ENCODE measurements at regions not wholly inside any gene's neighbourhood (a gene's known extent, or its start where the extent isn't known, plus 50 kb on each side); places are given as distances from the start of the nearest gene placed in this dataset.

GRCh38 chr5:164002214-164002613, 496.8 kb downstream of the MAT2B start:
- H3K36me3 Mint-ChIP-seq = no peaks in the 10 kb centered on the region
- ChIA-PET POLR2A (no interaction called here), CTCF (interaction anchor here (0.6 kb wide), 1 partner anchor 1746 kb away, joined by 3 read pairs; no protein-coding TSS in a partner anchor)
- no peaks in the 10 kb centered on the region for H3K4me1 Mint-ChIP-seq
- H3K9me3 ChIP-seq (ENCODE audit: control insufficient read depth in 2 of 3, low read length in 3 of 3) = no peaks in the 10 kb centered on the region
- H3K27ac Mint-ChIP-seq = no peak overlapping the region
- no peak overlapping the region for H3K27ac ChIP-seq (ENCODE audit: low read depth, low read length)
- no peaks in the 10 kb centered on the region for H3K4me1 ChIP-seq (ENCODE audit: control insufficient read depth in 2 of 2, insufficient read depth in 2 of 2, low read length in 2 of 2)
- intact Hi-C loops (cut with micrococcal nuclease) = no loop called here
- no peak overlapping the region for H3K4me3 Mint-ChIP-seq
- ATAC-seq (no peak), DNase-seq (no peak)
- no peaks in the 10 kb centered on the region for H3K36me3 ChIP-seq (ENCODE audit: control insufficient read depth in 2 of 3, insufficient read depth in 3 of 3, low read length in 3 of 3)
- H3K27me3 Mint-ChIP-seq = no peaks in the 10 kb centered on the region
- H3K4me3 ChIP-seq (ENCODE audit: low read length) = no peak overlapping the region
- H3K9me3 Mint-ChIP-seq = peaks cover 0 to 3% (median 0%) of the 10 kb centered on the region in 11 donors
- H3K27me3 ChIP-seq (ENCODE audit: control insufficient read depth in 2 of 2, insufficient read depth in 2 of 2, low read length in 2 of 2) = no peaks in the 10 kb centered on the region

GRCh38 chr5:164002628-164003027, 497.2 kb downstream of the MAT2B start:
- Histone ChIP-seq H3K27me3 (ENCODE audit: control insufficient read depth in 2 of 2, insufficient read depth in 2 of 2, low read length in 2 of 2) (no peaks in the 10 kb centered on the region), H3K27ac (ENCODE audit: low read depth, low read length) (no peak overlapping the region), H3K36me3 (ENCODE audit: control insufficient read depth in 2 of 3, insufficient read depth in 3 of 3, low read length in 3 of 3) (no peaks in the 10 kb centered on the region), H3K9me3 (ENCODE audit: control insufficient read depth in 2 of 3, low read length in 3 of 3) (no peaks in the 10 kb centered on the region), H3K4me1 (ENCODE audit: control insufficient read depth in 2 of 2, insufficient read depth in 2 of 2, low read length in 2 of 2) (no peaks in the 10 kb centered on the region), H3K4me3 (ENCODE audit: low read length) (no peak overlapping the region)
- Mint-ChIP-seq H3K27ac (no peak overlapping the region), H3K4me1 (no peaks in the 10 kb centered on the region), H3K27me3 (no peaks in the 10 kb centered on the region), H3K36me3 (no peaks in the 10 kb centered on the region), H3K4me3 (no peak overlapping the region), H3K9me3 (no peaks in the 10 kb centered on the region)
- ChIA-PET POLR2A (no interaction called here), CTCF (no interaction called here)
- DNase-seq (no peak), ATAC-seq (no peak)
- intact Hi-C loops (cut with micrococcal nuclease) = no loop called here

- H3K27ac ChIP-seq (ENCODE audit: low read depth, low read length) = no peak overlapping the region
- H3K36me3 Mint-ChIP-seq = no peaks in the 10 kb centered on the region
- no peaks in the 10 kb centered on the region for H3K9me3 Mint-ChIP-seq
- intact Hi-C loops (cut with micrococcal nuclease) = no loop called here
- H3K4me1 Mint-ChIP-seq = no peaks in the 10 kb centered on the region
- no peaks in the 10 kb centered on the region for H3K4me1 ChIP-seq (ENCODE audit: control insufficient read depth in 2 of 2, insufficient read depth in 2 of 2, low read length in 2 of 2)
- no peaks in the 10 kb centered on the region for H3K36me3 ChIP-seq (ENCODE audit: control insufficient read depth in 2 of 3, insufficient read depth in 3 of 3, low read length in 3 of 3)
- no peak overlapping the region for H3K4me3 ChIP-seq (ENCODE audit: low read length)
- H3K27ac Mint-ChIP-seq = no peak overlapping the region
- no peaks in the 10 kb centered on the region for H3K9me3 ChIP-seq (ENCODE audit: control insufficient read depth in 2 of 3, low read length in 3 of 3)
- DNase-seq (no peak), ATAC-seq (no peak)
- H3K27me3 Mint-ChIP-seq = no peaks in the 10 kb centered on the region
- ChIA-PET CTCF (no interaction called here), POLR2A (no interaction called here)
- no peaks in the 10 kb centered on the region for H3K27me3 ChIP-seq (ENCODE audit: control insufficient read depth in 2 of 2, insufficient read depth in 2 of 2, low read length in 2 of 2)
- H3K4me3 Mint-ChIP-seq = no peak overlapping the region
Observed at GRCh38 chr5:164005071-164005470, 499.7 kb downstream of the MAT2B start.

GRCh38 chr5:164007064-164007463, 501.6 kb downstream of the MAT2B start:
- no peaks in the 10 kb centered on the region for H3K9me3 ChIP-seq (ENCODE audit: control insufficient read depth in 2 of 3, low read length in 3 of 3)
- ChIA-PET POLR2A (no interaction called here), CTCF (no interaction called here)
- Mint-ChIP-seq H3K9me3 (no peaks in the 10 kb centered on the region), H3K27ac (no peak overlapping the region), H3K36me3 (no peaks in the 10 kb centered on the region), H3K27me3 (no peaks in the 10 kb centered on the region), H3K4me1 (no peaks in the 10 kb centered on the region), H3K4me3 (no peak overlapping the region)
- H3K4me3 ChIP-seq (ENCODE audit: low read length) = no peak overlapping the region
- H3K27me3 ChIP-seq (ENCODE audit: control insufficient read depth in 2 of 2, insufficient read depth in 2 of 2, low read length in 2 of 2) = no peaks in the 10 kb centered on the region
- H3K27ac ChIP-seq (ENCODE audit: low read depth, low read length) = no peak overlapping the region
- DNase-seq (no peak), ATAC-seq (no peak)
- no peaks in the 10 kb centered on the region for H3K36me3 ChIP-seq (ENCODE audit: control insufficient read depth in 2 of 3, insufficient read depth in 3 of 3, low read length in 3 of 3)
- H3K4me1 ChIP-seq (ENCODE audit: control insufficient read depth in 2 of 2, insufficient read depth in 2 of 2, low read length in 2 of 2) = no peaks in the 10 kb centered on the region
- intact Hi-C loops (cut with micrococcal nuclease) = no loop called here

GRCh38 chr5:164009621-164010020, 504.2 kb downstream of the MAT2B start:
- DNase-seq = no peak
- intact Hi-C loops (cut with micrococcal nuclease) = loop anchor here in 1 of 2 donors (5.0 to 10.0 kb wide), 2 partner anchors 445 to 1448 kb away; no protein-coding TSS in a partner anchor

GRCh38 chr5:164010900-164011299, 505.5 kb downstream of the MAT2B start:
- peak overlapping the region in 1 of 9 donors; percentile 10 for H3K27ac Mint-ChIP-seq
- H3K27me3 ChIP-seq (ENCODE audit: control insufficient read depth in 2 of 2, insufficient read depth in 2 of 2, low read length in 2 of 2) = no peaks in the 10 kb centered on the region
- H3K9me3 Mint-ChIP-seq = peaks cover 0 to 7% (median 0%) of the 10 kb centered on the region in 11 donors
- ChIA-PET POLR2A (no interaction called here), CTCF (no interaction called here)
- peaks cover 0 to 3% (median 0%) of the 10 kb centered on the region in 7 donors for H3K4me1 Mint-ChIP-seq
- no peaks in the 10 kb centered on the region for H3K9me3 ChIP-seq (ENCODE audit: control insufficient read depth in 2 of 3, low read length in 3 of 3)
- H3K4me3 ChIP-seq (ENCODE audit: low read length) = no peak overlapping the region
- no peak overlapping the region for H3K4me3 Mint-ChIP-seq
- H3K27ac ChIP-seq (ENCODE audit: low read depth, low read length) = no peak overlapping the region
- no peaks in the 10 kb centered on the region for H3K36me3 Mint-ChIP-seq
- ATAC-seq (no peak), DNase-seq (no peak)
- H3K4me1 ChIP-seq (ENCODE audit: control insufficient read depth in 2 of 2, insufficient read depth in 2 of 2, low read length in 2 of 2) = no peaks in the 10 kb centered on the region
- H3K27me3 Mint-ChIP-seq = no peaks in the 10 kb centered on the region
- intact Hi-C loops (cut with micrococcal nuclease) = loop anchor here in 1 of 2 donors (5.0 to 10.0 kb wide), 2 partner anchors 446 to 1446 kb away; no protein-coding TSS in a partner anchor
- H3K36me3 ChIP-seq (ENCODE audit: control insufficient read depth in 2 of 3, insufficient read depth in 3 of 3, low read length in 3 of 3) = no peaks in the 10 kb centered on the region

More at GRCh38 chr5:164009621-164010020, 504.2 kb downstream of the MAT2B start:
- ChIA-PET CTCF (no interaction called here), POLR2A (no interaction called here)
- Mint-ChIP-seq H3K36me3 (no peaks in the 10 kb centered on the region), H3K9me3 (no peaks in the 10 kb centered on the region), H3K27ac (no peak overlapping the region), H3K27me3 (no peaks in the 10 kb centered on the region), H3K4me1 (peaks cover 0 to 3% (median 0%) of the 10 kb centered on the region in 7 donors), H3K4me3 (no peak overlapping the region)
- H3K27me3 ChIP-seq (ENCODE audit: control insufficient read depth in 2 of 2, insufficient read depth in 2 of 2, low read length in 2 of 2) = no peaks in the 10 kb centered on the region
- H3K36me3 ChIP-seq (ENCODE audit: control insufficient read depth in 2 of 3, insufficient read depth in 3 of 3, low read length in 3 of 3) = no peaks in the 10 kb centered on the region
- H3K27ac ChIP-seq (ENCODE audit: low read depth, low read length) = no peak overlapping the region
- ATAC-seq = no peak
- H3K9me3 ChIP-seq (ENCODE audit: control insufficient read depth in 2 of 3, low read length in 3 of 3) = no peaks in the 10 kb centered on the region
- no peaks in the 10 kb centered on the region for H3K4me1 ChIP-seq (ENCODE audit: control insufficient read depth in 2 of 2, insufficient read depth in 2 of 2, low read length in 2 of 2)
- no peak overlapping the region for H3K4me3 ChIP-seq (ENCODE audit: low read length)

- Mint-ChIP-seq H3K9me3 (peaks cover 0 to 7% (median 0%) of the 10 kb centered on the region in 11 donors), H3K4me1 (peaks cover 0 to 3% (median 0%) of the 10 kb centered on the region in 7 donors), H3K27me3 (no peaks in the 10 kb centered on the region), H3K4me3 (no peak overlapping the region), H3K27ac (no peak overlapping the region), H3K36me3 (no peaks in the 10 kb centered on the region)
- no peak for DNase-seq
- no peak for ATAC-seq
- Histone ChIP-seq H3K9me3 (ENCODE audit: control insufficient read depth in 2 of 3, low read length in 3 of 3) (no peaks in the 10 kb centered on the region), H3K27ac (ENCODE audit: low read depth, low read length) (no peak overlapping the region), H3K27me3 (ENCODE audit: control insufficient read depth in 2 of 2, insufficient read depth in 2 of 2, low read length in 2 of 2) (no peaks in the 10 kb centered on the region), H3K4me1 (ENCODE audit: control insufficient read depth in 2 of 2, insufficient read depth in 2 of 2, low read length in 2 of 2) (no peaks in the 10 kb centered on the region), H3K36me3 (ENCODE audit: control insufficient read depth in 2 of 3, insufficient read depth in 3 of 3, low read length in 3 of 3) (no peaks in the 10 kb centered on the region), H3K4me3 (ENCODE audit: low read length) (no peak overlapping the region)
- POLR2A ChIA-PET = no interaction called here
- intact Hi-C loops (cut with micrococcal nuclease) = loop anchor here in 1 of 2 donors (5.0 to 10.0 kb wide), 2 partner anchors 448 to 1445 kb away; no protein-coding TSS in a partner anchor
- CTCF ChIA-PET = no interaction called here
Observed at GRCh38 chr5:164012371-164012770, 507.0 kb downstream of the MAT2B start.

All from naive thymus-derived CD4-positive, alpha-beta T cell (primary cell).